Ascending aorta (tissue), 2 donors: ENCODE measurements at regions not wholly inside any gene's neighbourhood (a gene's known extent, or its start where the extent isn't known, plus 50 kb on each side); places are given as distances from the start of the nearest gene placed in this dataset.

Experiments
- DNase-seq, 2 donors: peaks; one replicate each; pipeline ENCODE4 v3.0.0-alpha.2; 2019; ENCODE audit warnings: low spot score in 2 of 2
- H3K27ac ChIP-seq, 2 donors: fragments of 200-600 bp; sonication (generic); one replicate each; pipeline ENCODE4 v1.5.1; 2016 to 2017; ENCODE audit warnings: mild to moderate bottlenecking in 1 of 2
- H3K27me3 ChIP-seq: fragments of 200-600 bp; sonication (generic); one replicate; pipeline ENCODE4 v1.5.1; 2017
- H3K36me3 ChIP-seq, 2 donors: fragments of 200-600 bp; sonication (generic); one replicate each; pipeline ENCODE4 v1.5.1; 2016
- H3K4me1 ChIP-seq, 2 donors: fragments of 200-600 bp; sonication (generic); one replicate each; pipeline ENCODE4 v1.5.1; 2016 to 2017; ENCODE audit warnings: mild to moderate bottlenecking in 1 of 2
- H3K4me3 ChIP-seq, 2 donors: fragments of 200-600 bp; sonication (generic); one replicate each; pipeline ENCODE4 v1.5.1; 2016 to 2017; ENCODE audit warnings: mild to moderate bottlenecking in 1 of 2
- H3K9me3 ChIP-seq, 2 donors: fragments of 200-600 bp; sonication (generic); one replicate each; pipeline ENCODE4 v1.5.1; 2016
- intact Hi-C: fragments of 100-400 bp; cut with DNase I; formaldehyde crosslinking; loops from one replicate; pipeline ENCODE4 v1.15.1; 2023
- TF ChIP-seq, protein P1 (sequence below), 3 experiments: fragments of 200-600 bp in 2 of 3; fragments of 450-650 bp in 1 of 3; sonication (generic) in 2 of 3; IDR thresholded peaks; one replicate each; pipeline ENCODE4 v1.5.1; 2016 to 2019; ENCODE audit warnings: antibody characterized with exemption in 3 of 3, mild to moderate bottlenecking in 1 of 3, moderate library complexity in 1 of 3

DNA sequence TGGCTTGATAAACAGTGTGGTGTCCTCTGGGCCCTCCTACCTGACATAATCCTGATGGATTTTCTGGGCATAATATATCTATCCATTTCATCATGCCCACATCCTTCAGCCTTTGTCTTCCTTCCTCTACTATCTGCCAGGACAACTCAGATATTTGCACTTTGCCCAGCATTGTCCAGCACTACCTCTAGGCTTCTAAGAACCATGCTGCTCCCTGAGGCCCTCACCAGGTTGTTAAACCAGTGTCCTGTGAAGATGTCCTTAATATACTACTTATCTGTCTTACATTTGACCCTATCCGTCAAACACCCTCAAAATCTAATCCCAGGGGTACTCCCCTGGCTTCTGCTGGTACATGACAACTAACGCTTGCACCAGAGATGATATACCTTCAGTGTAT lies 58.2 kb upstream of the MAML3 start:
- Histone ChIP-seq H3K27me3 (no peaks in the 10 kb centered on the region), H3K4me1 (no peaks in the 10 kb centered on the region), H3K4me3 (no peak overlapping the region), H3K36me3 (no peaks in the 10 kb centered on the region), H3K27ac (no peak overlapping the region), H3K9me3 (no peaks in the 10 kb centered on the region)
- intact Hi-C loops: no loop called here
- DNase-seq: no peak
- TF ChIP-seq, protein P1, sequence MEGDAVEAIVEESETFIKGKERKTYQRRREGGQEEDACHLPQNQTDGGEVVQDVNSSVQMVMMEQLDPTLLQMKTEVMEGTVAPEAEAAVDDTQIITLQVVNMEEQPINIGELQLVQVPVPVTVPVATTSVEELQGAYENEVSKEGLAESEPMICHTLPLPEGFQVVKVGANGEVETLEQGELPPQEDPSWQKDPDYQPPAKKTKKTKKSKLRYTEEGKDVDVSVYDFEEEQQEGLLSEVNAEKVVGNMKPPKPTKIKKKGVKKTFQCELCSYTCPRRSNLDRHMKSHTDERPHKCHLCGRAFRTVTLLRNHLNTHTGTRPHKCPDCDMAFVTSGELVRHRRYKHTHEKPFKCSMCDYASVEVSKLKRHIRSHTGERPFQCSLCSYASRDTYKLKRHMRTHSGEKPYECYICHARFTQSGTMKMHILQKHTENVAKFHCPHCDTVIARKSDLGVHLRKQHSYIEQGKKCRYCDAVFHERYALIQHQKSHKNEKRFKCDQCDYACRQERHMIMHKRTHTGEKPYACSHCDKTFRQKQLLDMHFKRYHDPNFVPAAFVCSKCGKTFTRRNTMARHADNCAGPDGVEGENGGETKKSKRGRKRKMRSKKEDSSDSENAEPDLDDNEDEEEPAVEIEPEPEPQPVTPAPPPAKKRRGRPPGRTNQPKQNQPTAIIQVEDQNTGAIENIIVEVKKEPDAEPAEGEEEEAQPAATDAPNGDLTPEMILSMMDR (IDR thresholded peaks at IDR 0.05): no peak

DNA sequence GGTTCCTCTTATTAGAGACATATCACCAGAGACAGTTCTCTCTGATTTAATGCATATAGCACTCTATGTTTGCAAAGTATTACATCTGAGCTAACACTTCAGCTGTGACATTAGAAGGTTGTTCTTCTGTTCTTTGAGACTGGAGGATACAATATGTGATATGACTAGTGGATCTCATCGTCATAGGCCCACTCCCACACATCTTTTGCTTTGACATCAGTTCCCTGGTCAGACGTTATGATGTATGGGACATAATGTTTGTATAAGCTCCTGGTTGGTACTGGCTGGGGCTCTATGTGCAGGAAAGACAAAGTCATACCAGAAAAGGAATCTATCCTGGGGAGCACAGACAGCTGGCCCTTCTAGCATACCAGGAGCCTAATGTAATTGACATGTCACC lies 57.7 kb upstream of the MAML3 start:
- TF ChIP-seq, protein P1 (IDR thresholded peaks at IDR 0.05): no peak
- no peak for DNase-seq
- no peaks in the 10 kb centered on the region for H3K9me3 ChIP-seq
- H3K27ac ChIP-seq: no peak overlapping the region
- no peak overlapping the region for H3K4me3 ChIP-seq
- no peaks in the 10 kb centered on the region for H3K27me3 ChIP-seq
- intact Hi-C loops: no loop called here
- H3K36me3 ChIP-seq: no peaks in the 10 kb centered on the region
- H3K4me1 ChIP-seq: no peaks in the 10 kb centered on the region

DNA sequence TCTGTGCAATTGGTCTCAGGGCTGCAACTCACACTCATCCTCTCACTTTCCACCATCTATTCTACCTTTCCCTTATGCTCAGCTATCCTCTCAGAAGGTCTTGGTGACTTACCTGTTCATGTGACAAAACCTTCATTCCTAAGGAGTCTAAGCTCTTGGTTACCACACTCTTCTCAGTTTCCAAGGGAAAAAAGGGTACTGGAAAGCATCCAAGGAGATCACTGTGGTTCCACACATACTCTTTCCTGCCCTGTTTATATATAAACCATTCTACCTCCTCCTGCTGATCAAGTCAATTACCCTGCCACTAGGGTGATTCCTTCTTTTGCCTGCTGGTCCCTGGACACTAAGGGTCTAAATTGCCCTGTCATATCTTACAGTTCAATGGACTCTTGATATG lies 57.2 kb upstream of the MAML3 start:
- Histone ChIP-seq H3K9me3 (no peaks in the 10 kb centered on the region), H3K36me3 (no peaks in the 10 kb centered on the region), H3K27me3 (no peaks in the 10 kb centered on the region), H3K4me1 (no peaks in the 10 kb centered on the region), H3K4me3 (no peak overlapping the region), H3K27ac (no peak overlapping the region)
- no peak for DNase-seq
- TF ChIP-seq, protein P1 (IDR thresholded peaks at IDR 0.05): no peak
- intact Hi-C loops: no loop called here

DNA sequence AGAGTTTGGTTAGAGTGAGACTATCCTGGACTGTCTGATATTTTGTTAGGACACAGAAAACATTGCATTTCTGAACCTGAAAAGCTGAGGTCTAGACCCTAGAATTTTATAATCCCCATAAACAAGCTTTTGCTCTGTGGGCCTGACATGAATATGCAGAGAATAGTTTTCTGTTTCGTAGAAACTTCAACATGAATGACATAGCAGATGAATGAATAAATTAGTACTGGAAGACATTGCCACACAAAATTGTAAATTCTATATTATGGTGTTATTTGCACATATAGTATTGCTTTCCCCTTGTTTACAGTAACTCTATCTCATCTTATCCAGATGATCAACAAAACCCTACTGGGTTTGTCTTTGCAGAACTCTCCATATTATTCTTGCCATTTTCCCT lies 54.9 kb upstream of the MAML3 start:
- DNase-seq: no peak
- intact Hi-C loops: no loop called here
- no peaks in the 10 kb centered on the region for H3K27me3 ChIP-seq
- H3K27ac ChIP-seq: no peak overlapping the region
- TF ChIP-seq, protein P1 (IDR thresholded peaks at IDR 0.05): no peak
- H3K4me3 ChIP-seq: no peak overlapping the region
- no peaks in the 10 kb centered on the region for H3K9me3 ChIP-seq
- no peaks in the 10 kb centered on the region for H3K4me1 ChIP-seq
- no peaks in the 10 kb centered on the region for H3K36me3 ChIP-seq
